ENCODE measurements at regions not wholly inside any gene's neighbourhood (a gene's known extent, or its start where the extent isn't known, plus 50 kb on each side); places are given as distances from the start of the nearest gene placed in this dataset.
"Not testable (repeated sequence)": the region's sequence is repeated elsewhere in the genome, so short reads cannot be mapped to it uniquely, and the experiment has no call there.

GRCh38 chr4:155032521-155033229 lies 175.8 kb upstream of the NPY2R start:
- DNase-seq (ENCODE audit: low read depth): no peak

GRCh38 chr4:155033604-155034003 lies 174.8 kb upstream of the NPY2R start:
- DNase-seq (ENCODE audit: low read depth): no peak

DNA sequence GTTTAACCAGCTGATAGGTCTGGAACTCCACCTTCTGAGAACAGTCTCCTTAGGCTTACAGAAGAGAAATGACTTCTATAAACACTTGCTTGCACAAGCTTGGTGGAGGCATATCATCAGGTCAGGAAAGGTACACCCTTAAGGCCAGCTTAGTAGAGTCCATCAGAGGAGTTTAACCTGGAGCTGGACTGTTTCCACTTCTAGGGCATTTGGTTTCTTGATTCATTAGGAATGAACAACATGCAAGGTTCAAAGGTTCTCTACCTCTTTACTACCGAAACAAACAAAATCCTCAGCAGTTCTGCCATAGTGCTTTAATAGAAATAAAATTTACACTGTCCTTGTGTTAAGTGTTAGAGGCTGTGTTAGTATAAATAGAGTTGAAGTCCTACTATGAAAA lies 171.4 kb upstream of the NPY2R start:
- no peak for DNase-seq (ENCODE audit: low read depth)

DNA sequence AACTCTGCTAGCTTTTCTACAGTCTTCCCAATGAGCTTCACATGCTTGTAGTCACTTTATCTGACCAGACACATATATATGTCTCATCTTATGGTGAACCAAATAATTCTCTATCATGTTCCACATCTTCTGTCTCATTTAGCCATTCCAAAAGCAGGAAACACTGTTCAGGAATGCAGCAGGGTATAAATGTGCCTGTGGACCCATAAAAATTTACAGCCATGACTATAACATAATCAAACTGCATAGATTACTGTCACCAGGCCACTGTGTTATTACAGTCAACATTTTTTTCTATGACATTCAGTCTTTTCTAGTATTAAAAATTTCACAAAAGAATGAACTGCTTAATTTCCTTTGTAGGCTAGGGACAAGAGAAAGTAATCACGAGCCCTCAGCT lies 170.0 kb upstream of the NPY2R start:
- no peak for DNase-seq (ENCODE audit: low read depth)

- DNase-seq (ENCODE audit: low read depth): no peak
Measured at GRCh38 chr4:155039162-155039561, 169.3 kb upstream of the NPY2R start.

GRCh38 chr4:155040031-155040430 lies 168.4 kb upstream of the NPY2R start:
- no peak for DNase-seq (ENCODE audit: low read depth)

DNA sequence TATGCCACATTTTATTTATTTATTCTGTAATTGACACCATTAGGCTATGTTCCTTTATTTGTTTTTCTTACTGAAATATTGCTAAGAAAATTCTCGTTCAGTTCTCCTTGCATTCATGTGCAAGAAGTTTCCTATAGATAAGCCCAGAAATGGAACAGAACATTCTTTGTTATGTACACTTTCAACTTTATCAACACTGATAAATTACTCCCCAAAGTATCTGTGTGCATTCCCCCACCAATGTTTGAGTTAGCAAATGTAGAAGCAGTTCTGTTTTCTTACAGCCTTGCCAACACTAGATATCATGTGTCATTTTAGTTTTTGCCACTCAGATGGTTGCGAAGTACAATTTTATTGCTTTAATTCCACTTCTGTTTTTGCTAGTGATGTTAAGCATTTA lies 166.4 kb upstream of the NPY2R start:
- DNase-seq (ENCODE audit: low read depth): no peak

DNA sequence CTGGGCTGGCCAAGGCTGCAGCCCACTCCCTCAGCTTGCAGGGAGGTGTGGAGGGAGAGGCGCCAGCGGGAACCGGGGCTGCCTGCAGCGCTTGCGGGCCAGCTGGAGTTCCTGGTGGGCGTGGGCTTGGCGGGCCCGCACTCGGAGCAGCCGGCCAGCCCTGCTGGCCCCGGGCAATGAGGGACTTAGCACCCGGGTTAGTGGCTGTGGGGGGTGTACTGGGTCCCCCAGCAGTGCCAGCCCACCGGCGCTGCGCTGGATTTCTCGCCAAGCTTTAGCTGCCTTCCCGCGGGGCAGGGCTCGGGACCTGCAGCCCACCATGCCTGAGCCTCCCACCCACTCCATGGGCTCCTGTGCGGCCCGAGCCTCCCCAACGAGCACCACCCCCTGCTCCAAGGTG lies 164.2 kb upstream of the NPY2R start:
- DNase-seq (ENCODE audit: low read depth): not testable (repeated sequence)

DNA sequence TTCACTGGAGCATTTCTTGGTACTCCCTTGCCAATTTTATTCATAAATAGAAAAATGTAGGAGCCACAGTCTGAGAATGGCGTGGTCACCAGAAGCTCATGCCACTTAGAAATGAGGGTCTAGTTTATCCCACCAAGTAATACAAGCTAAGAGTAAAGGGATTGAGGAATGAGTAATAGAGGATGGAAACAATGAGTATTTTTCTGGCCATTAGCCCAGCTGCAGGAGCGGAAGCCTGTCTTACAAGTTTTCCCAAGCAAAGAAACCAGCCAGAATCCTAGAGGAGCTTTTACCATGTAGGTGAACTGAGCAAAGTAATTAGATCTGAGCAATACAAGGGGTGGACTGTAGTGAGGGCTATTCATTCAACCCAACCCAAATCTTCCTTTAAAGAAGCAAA lies 160.7 kb upstream of the NPY2R start:
- DNase-seq (ENCODE audit: low read depth): no peak

DNA sequence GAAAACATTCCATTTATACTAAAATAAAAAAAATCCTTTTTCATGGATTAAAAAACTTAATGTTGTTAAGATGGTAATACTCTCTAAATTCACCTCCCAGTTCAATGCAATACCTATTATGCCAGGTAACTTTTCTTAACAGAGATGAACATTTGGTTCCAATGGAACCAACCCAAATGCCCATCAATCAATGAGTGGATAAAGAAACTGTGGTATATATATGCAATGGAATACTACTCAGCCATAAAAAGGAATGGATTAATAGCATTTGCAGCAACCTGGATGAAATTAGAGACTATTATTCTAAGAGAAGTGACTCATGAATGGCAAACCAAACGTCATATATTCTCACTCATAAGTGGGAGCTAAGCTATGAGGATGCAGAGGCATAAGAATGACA lies 154.4 kb upstream of the NPY2R start:
- not testable (repeated sequence) for DNase-seq (ENCODE audit: low read depth)

DNA sequence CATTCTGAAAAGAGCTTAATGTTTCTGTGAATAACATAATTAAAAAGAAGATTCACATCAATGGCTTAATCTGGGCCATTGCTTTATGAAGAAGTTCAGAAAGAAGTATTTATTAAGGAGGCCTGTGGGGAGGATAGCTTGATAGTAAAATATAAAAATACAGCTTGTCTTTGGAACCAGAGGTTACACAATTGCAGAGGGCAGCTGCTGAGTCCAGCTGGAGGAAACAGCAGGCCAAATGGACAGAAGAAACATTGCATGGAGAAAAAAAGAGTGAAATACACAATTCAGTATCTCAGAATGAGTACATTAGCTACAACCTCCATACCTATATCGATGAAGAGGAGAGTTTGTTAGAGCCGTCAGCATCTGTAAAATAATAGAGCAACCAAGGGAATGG lies 148.0 kb upstream of the NPY2R start:
- no peak for DNase-seq (ENCODE audit: low read depth)

DNA sequence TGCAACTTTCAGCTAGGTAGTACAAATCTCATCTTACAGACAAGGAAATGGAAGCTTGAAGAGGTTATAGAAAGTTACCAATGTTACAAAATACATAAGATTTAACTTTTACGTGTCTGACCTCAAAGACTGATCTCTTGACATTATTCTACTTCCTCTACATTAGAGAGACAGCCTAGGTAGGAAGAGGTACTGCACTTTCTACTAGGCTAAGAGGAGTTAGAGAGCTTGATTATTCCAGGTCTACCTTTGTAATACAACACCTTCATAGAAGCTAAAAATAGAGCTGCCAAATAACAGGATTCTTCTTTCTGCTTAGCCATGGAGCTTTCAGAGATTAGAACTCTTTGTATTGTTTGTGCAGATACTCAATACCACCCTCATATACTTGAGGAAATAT lies 147.6 kb upstream of the NPY2R start:
- no peak for DNase-seq (ENCODE audit: low read depth)

DNA sequence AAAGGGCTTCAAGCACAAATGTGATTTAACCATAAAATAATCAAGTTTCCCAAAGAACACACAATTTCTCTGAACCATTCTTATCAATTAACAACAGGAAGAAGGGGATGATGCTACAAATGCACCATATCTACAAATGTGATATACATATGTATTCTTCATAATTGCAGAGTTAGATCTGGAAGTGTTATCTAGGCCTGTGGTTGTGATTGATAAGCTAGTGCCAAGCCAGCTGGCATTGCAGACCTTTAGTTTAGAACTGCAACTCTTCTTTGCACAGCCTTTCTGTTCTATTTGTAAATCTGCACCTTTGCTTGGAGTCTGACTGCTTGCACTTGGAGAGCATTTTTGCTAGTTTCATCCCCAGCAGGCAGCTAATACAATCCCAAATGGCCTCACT lies 145.5 kb upstream of the NPY2R start:
- no peak for DNase-seq (ENCODE audit: low read depth)

GRCh38 chr4:155064934-155065333 lies 143.5 kb upstream of the NPY2R start:
- DNase-seq (ENCODE audit: low read depth): not testable (repeated sequence)

DNA sequence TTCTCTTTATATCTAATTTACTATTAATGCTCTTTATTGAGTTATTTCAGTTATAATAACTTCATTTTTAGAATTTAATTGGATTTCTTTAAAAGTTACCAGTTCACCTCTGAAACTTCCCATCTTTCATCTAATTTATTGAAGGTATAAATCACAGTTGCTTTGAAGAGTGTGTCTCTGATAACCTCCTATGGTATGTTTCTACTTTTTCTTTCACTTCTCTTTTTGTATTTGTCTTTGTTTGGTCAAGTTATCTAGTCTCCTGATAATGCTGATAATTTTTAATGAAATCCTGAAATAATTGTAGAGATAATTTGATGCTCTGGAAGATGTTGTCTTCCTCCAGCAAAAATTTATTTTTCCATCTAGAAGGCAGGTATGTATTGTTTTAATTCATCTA lies 141.6 kb upstream of the NPY2R start:
- DNase-seq (ENCODE audit: low read depth): no peak

GRCh38 chr4:155071962-155072361 lies 136.5 kb upstream of the NPY2R start:
- DNase-seq (ENCODE audit: low read depth): no peak

DNA sequence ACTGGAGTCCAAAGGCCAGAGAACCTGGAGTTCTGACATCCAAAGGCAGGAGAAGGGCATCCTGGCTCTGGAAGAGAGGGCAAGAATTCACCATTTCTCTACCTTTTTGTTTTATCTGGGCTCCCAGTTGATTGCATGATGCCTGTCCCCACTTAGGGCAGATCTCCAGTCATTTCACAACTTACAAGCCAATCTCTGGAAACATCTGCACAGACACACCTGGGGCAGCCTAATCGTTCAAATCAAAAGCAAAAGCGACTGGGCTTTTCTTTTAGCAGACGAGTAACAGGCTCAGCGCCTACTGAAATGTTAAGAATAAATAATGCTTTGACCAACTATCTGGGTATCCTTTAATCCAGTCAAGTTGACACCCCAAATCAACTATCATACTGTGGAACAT lies 136.0 kb upstream of the NPY2R start:
- DNase-seq (ENCODE audit: low read depth): no peak

GRCh38 chr4:155073852-155074251 lies 134.6 kb upstream of the NPY2R start:
- DNase-seq (ENCODE audit: low read depth): no peak

- DNase-seq (ENCODE audit: low read depth): no peak
Measured at GRCh38 chr4:155076256-155076785, 132.1 kb upstream of the NPY2R start.

GRCh38 chr4:155077452-155078229 lies 130.8 kb upstream of the NPY2R start:
- DNase-seq (ENCODE audit: low read depth): no peak

GRCh38 chr4:155079871-155080270 lies 128.6 kb upstream of the NPY2R start:
- DNase-seq (ENCODE audit: low read depth): no peak

DNA sequence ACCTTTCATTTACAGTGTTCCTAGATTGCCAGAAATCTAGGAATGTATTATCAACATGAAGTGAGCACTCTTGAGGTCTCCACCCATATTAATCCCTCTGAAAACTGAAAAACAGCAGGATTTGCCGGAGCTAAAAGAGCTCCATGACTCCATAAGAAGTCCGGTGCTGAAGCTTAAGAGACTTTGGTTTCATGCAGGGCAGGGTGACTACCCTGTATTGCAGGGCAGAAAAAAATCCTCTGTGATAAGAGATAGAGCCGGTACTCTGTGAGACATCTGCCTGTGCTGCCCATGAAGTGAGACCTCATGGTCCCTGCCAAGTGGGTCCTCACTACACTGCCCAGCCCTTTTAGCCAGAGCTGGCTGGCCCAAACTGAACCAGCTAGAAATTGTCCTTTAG lies 127.2 kb upstream of the NPY2R start:
- no peak for DNase-seq (ENCODE audit: low read depth)

DNA sequence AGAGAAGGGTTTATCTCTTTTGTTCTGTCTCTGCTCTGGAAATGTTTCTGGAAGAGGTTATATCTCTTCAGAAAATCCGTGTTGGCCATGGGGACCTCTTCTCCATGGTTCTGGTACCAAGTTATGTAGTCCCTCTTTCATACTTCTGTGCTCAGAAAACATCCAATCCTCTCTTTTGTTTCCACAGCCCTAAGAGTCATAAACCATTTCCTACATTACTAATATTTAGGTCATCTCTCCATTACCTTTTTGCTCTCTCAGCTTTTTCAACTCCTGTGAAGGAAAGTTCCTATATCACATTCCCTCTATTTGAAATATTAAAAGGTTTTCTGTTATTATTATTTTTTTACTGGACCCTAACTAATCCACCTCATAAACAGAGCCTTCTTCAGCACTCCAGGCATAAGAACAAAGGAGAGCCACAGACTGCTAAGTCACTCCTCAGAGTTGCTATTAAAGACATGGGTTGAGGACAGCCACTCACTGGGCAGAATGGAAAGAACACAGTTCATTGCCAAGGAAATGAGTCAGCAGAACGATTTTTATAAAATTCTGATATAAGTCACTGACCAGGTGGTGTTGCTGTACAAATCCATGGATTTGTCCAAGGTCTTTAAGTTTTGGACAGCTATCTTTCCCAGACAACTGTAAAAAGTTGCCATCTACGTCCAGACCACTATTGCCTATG lies 122.4 kb upstream of the NPY2R start:
- no peak for DNase-seq (ENCODE audit: low read depth)
